ENCODE measurements at regions not wholly inside any gene's neighbourhood (a gene's known extent, or its start where the extent isn't known, plus 50 kb on each side); places are given as distances from the start of the nearest gene placed in this dataset.

DNA sequence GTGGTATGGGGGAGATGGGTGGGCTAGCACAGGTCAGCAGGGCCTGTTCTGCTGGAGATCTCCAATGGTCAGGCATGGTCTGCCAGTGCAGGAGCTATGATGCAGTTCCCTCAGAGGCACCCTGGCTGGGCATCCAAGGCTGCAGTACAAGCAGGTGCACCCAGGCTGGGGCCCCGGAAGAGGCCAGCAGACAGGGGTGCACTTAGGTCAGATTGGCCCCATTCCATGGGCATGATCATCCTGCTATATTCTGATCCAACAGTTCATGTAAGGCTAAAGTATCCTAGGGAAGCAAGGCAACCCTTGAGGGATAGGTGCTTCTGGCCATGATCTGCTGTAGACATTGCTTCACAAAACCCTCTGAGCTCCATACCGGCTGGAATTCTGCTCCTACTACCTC lies 53.5 kb downstream of the STRIT1 start (continued):
- no peak for TF ChIP-seq BRCA1 (IDR thresholded peaks at IDR 0.05; ENCODE audit: low read depth, low read length)

DNA sequence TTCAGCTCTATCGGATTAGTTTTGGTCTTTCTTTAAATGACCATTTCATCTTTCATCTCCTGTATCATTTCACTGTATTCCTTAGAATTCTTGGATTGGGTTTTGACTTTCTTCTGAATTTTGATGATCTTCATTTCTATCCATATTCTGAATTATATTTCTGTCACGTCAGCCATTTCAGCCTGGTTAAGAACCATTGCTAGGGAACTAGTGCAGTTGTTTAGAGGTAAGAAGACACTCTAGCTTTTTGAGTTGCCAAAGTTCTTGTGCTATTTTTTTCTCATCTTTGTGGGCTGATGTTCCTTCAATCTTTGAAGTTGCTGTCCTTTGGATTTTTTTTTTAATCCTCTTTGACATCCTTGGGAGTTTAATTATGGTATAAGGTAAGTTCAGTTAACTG lies 54.6 kb downstream of the STRIT1 start:
- Histone ChIP-seq H3K36me3 (ENCODE audit: control insufficient read depth in 2 of 4, insufficient read depth in 4 of 4, low read length in 3 of 4) (peaks cover 0 to 3% (median 0%) of the 10 kb centered on the region in 4 experiments; a peak in 2 of 8 replicates), H3K4me2 (ENCODE audit: insufficient read depth in 1 of 2, low read depth in 2 of 2, low read length in 2 of 2) (no peak overlapping the region), H3K9ac (replicated peaks in 1 of 4; ENCODE audit: extremely low read depth in 1 of 4, low read depth in 3 of 4, low read length in 3 of 4) (no peak overlapping the region), H2BK15ac (ENCODE audit: low read length) (no peak overlapping the region), H4K5ac (ENCODE audit: insufficient read length, low read depth, low read length) (no peak overlapping the region), H3K18ac (ENCODE audit: extremely low read depth, low read length) (no peak overlapping the region), H2AK5ac (ENCODE audit: low read depth, low read length) (no peak overlapping the region), H3K4me3 (ENCODE audit: extremely low read depth in 1 of 4, insufficient read depth in 2 of 4, low read depth in 3 of 4, low read length in 4 of 4) (no peak overlapping the region), H2BK12ac (ENCODE audit: low read depth, low read length) (no peak overlapping the region), H4K20me1 (replicated peaks in 1 of 2; ENCODE audit: control insufficient read depth in 1 of 2, insufficient read depth in 2 of 2, low read length in 2 of 2) (no peaks in the 10 kb centered on the region), H2BK5ac (ENCODE audit: low read depth, low read length) (no peak overlapping the region), H3K79me1 (ENCODE audit: low read depth, low read length) (no peaks in the 10 kb centered on the region), H3K4ac (replicated peaks; ENCODE audit: insufficient read length, low read depth, low read length) (no peak overlapping the region), H3K23ac (ENCODE audit: insufficient read length) (no peak overlapping the region), H3K27me3 (replicated peaks in 1 of 4; ENCODE audit: control insufficient read depth in 3 of 4, extremely low read depth in 1 of 4, insufficient read depth in 3 of 4, low read length in 3 of 4) (no peaks in the 10 kb centered on the region), H2AFZ (ENCODE audit: low read length) (no peak overlapping the region), H3K56ac (replicated peaks; ENCODE audit: insufficient read length, low read depth, low read length) (no peak overlapping the region), H3K14ac (ENCODE audit: insufficient read length) (no peak overlapping the region), H2BK120ac (replicated peaks; ENCODE audit: low read depth, low read length) (no peak overlapping the region), H3K4me1 (replicated peaks in 1 of 4; ENCODE audit: control insufficient read depth in 3 of 4, insufficient read depth in 4 of 4, low read length in 3 of 4) (no peaks in the 10 kb centered on the region), H3K9me3 (ENCODE audit: insufficient read depth in 2 of 2, low read depth in 1 of 2, low read length in 1 of 2) (peaks cover 0 to 12% of the 10 kb centered on the region in 2 experiments; a peak in 2 of 4 replicates), H3K27ac (ENCODE audit: low read depth, low read length) (no peak overlapping the region), H4K8ac (ENCODE audit: extremely low read depth, insufficient read depth, low read length) (no peak overlapping the region), H4K91ac (replicated peaks; ENCODE audit: insufficient read length, low read length) (no peak overlapping the region), H3K23me2 (ENCODE audit: low read depth, low read length) (no peaks in the 10 kb centered on the region), H3K79me2 (ENCODE audit: control insufficient read depth in 1 of 2, insufficient read depth in 2 of 2, low read length in 2 of 2) (no peaks in the 10 kb centered on the region), H2BK20ac (ENCODE audit: low read length) (no peak overlapping the region)
- POLR2A ChIA-PET (ENCODE audit: partially characterized antibody): no interaction called here
- CTCF ChIA-PET (ENCODE audit: partially characterized antibody): interaction anchor here (0.6 kb wide), 1 partner anchor 476 kb away, joined by 3 read pairs; no protein-coding TSS in a partner anchor
- DNase-seq (ENCODE audit: low read depth in 1 of 2, low spot score in 2 of 2) (no peak), FAIRE-seq (no peak)
- WGBS, 2 experiments (ENCODE audit: extremely low coverage in 1 of 2, insufficient coverage in 1 of 2, insufficient read length in 1 of 2, insufficient replicate concordance in 2 of 2, low coverage in 1 of 2, low lambda C conversion rate in 2 of 2, missing lambda C conversion rate in 1 of 2): 97% methylated on average over 2 of the region's 2 CpGs; no CpG with 5 or more reads in 1 of the 2 experiments
- no peak for TF ChIP-seq TCF12 (IDR thresholded peaks at IDR 0.05; ENCODE audit: low read depth, low read length)
- TF ChIP-seq, protein P1, sequence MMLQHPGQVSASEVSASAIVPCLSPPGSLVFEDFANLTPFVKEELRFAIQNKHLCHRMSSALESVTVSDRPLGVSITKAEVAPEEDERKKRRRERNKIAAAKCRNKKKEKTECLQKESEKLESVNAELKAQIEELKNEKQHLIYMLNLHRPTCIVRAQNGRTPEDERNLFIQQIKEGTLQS (IDR thresholded peaks at IDR 0.05; ENCODE audit: insufficient read depth, low read depth, low read length): no peak
- TF ChIP-seq KDM5A (IDR thresholded peaks at IDR 0.05; ENCODE audit: low read length): no peak
- no peak for TF ChIP-seq JUND (IDR thresholded peaks at IDR 0.05; ENCODE audit: low read length)
- TF ChIP-seq POLR2A (IDR thresholded peaks at IDR 0.05; ENCODE audit: control extremely low read depth in 1 of 2, low read depth in 2 of 2, low read length in 2 of 2): no peak
- no peak for TF ChIP-seq GABPA (IDR thresholded peaks at IDR 0.05; ENCODE audit: borderline replicate concordance, insufficient read depth, low read length)
- TF ChIP-seq PHF8 (conservative IDR thresholded peaks at IDR 0.05; ENCODE audit: low read depth, low read length): no peak
- TF ChIP-seq, protein P2, sequence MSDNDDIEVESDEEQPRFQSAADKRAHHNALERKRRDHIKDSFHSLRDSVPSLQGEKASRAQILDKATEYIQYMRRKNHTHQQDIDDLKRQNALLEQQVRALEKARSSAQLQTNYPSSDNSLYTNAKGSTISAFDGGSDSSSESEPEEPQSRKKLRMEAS (IDR thresholded peaks at IDR 0.05): no peak
- TF ChIP-seq, protein P3, sequence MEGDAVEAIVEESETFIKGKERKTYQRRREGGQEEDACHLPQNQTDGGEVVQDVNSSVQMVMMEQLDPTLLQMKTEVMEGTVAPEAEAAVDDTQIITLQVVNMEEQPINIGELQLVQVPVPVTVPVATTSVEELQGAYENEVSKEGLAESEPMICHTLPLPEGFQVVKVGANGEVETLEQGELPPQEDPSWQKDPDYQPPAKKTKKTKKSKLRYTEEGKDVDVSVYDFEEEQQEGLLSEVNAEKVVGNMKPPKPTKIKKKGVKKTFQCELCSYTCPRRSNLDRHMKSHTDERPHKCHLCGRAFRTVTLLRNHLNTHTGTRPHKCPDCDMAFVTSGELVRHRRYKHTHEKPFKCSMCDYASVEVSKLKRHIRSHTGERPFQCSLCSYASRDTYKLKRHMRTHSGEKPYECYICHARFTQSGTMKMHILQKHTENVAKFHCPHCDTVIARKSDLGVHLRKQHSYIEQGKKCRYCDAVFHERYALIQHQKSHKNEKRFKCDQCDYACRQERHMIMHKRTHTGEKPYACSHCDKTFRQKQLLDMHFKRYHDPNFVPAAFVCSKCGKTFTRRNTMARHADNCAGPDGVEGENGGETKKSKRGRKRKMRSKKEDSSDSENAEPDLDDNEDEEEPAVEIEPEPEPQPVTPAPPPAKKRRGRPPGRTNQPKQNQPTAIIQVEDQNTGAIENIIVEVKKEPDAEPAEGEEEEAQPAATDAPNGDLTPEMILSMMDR (IDR thresholded peaks at IDR 0.05; ENCODE audit: control extremely low read depth in 1 of 3, insufficient read depth in 1 of 3, low read depth in 1 of 3, low read length in 3 of 3): no peak
